SW 1271 (cell line): ENCODE measurements at regions not wholly inside any gene's neighbourhood (a gene's known extent, or its start where the extent isn't known, plus 50 kb on each side); places are given as distances from the start of the nearest gene placed in this dataset.
"Not testable (repeated sequence)": the region's sequence is repeated elsewhere in the genome, so short reads cannot be mapped to it uniquely, and the experiment has no call there.

Experiments used
- DNase-seq, 2 experiments: peaks; one replicate each; lab custom pipeline; 2025; lab: John Stamatoyannopoulos, UW

- no peak for DNase-seq
Observed at GRCh38 chr5:117417501-117417900, 842.9 kb upstream of the SEMA6A start.

- peak in 1 of 2 experiments; percentile 12 for DNase-seq
Observed at GRCh38 chr5:117414926-117415325, 840.3 kb upstream of the SEMA6A start.

GRCh38 chr5:117411701-117412100 is 837.1 kb upstream of the SEMA6A start:
- DNase-seq = no peak

- no peak for DNase-seq
Observed at GRCh38 chr5:117405197-117405596, 830.6 kb upstream of the SEMA6A start.

- no peak for DNase-seq
Observed at GRCh38 chr5:117394506-117395157, 820.0 kb upstream of the SEMA6A start.

GRCh38 chr5:117393125-117393524 is 818.5 kb upstream of the SEMA6A start:
- no peak for DNase-seq

GRCh38 chr5:117380316-117380715 is 805.7 kb upstream of the SEMA6A start:
- DNase-seq = no peak

GRCh38 chr5:117379521-117379920 is 804.9 kb upstream of the SEMA6A start:
- no peak for DNase-seq

GRCh38 chr5:117376748-117377147 is 802.1 kb upstream of the SEMA6A start:
- no peak for DNase-seq

GRCh38 chr5:117359895-117360294 is 785.3 kb upstream of the SEMA6A start:
- no peak for DNase-seq

GRCh38 chr5:117357886-117358285 is 783.3 kb upstream of the SEMA6A start:
- no peak for DNase-seq

- no peak for DNase-seq
Observed at GRCh38 chr5:117347280-117347679, 772.7 kb upstream of the SEMA6A start.

GRCh38 chr5:117343726-117344125 is 769.1 kb upstream of the SEMA6A start:
- DNase-seq = not testable (repeated sequence)

GRCh38 chr5:117337064-117337749 is 762.6 kb upstream of the SEMA6A start:
- DNase-seq = no peak

- no peak for DNase-seq
Observed at GRCh38 chr5:117336208-117336607, 761.6 kb upstream of the SEMA6A start.

GRCh38 chr5:117333011-117333410 is 758.4 kb upstream of the SEMA6A start:
- no peak for DNase-seq

- DNase-seq = no peak
Observed at GRCh38 chr5:117332341-117332740, 757.7 kb upstream of the SEMA6A start.

- DNase-seq = no peak
Observed at GRCh38 chr5:117327511-117327910, 752.9 kb upstream of the SEMA6A start.

GRCh38 chr5:117326997-117327396 is 752.4 kb upstream of the SEMA6A start:
- no peak for DNase-seq

GRCh38 chr5:117318528-117318927 is 743.9 kb upstream of the SEMA6A start:
- DNase-seq = peak; percentile 3 to 12

- DNase-seq = no peak
Observed at GRCh38 chr5:117315170-117315569, 740.5 kb upstream of the SEMA6A start.

- DNase-seq = not testable (repeated sequence)
Observed at GRCh38 chr5:117304512-117305107, 730.0 kb upstream of the SEMA6A start.

- DNase-seq = no peak
Observed at GRCh38 chr5:117302949-117303348, 728.3 kb upstream of the SEMA6A start.
